GM19239 (cell line): ENCODE measurements at regions not wholly inside any gene's neighbourhood (a gene's known extent, or its start where the extent isn't known, plus 50 kb on each side); places are given as distances from the start of the nearest gene placed in this dataset.

Experiments used
- DNase-seq: peaks from one replicate; pipeline ENCODE4 v3.0.0; 2011; ENCODE audit warnings: low spot score; ENCODE audit not compliant: insufficient read length
- FAIRE-seq: peaks from 2 replicates; lab custom pipeline; 2011; peaks lifted over from hg19 to GRCh38; lab: Jason Lieb, UNC

DNA sequence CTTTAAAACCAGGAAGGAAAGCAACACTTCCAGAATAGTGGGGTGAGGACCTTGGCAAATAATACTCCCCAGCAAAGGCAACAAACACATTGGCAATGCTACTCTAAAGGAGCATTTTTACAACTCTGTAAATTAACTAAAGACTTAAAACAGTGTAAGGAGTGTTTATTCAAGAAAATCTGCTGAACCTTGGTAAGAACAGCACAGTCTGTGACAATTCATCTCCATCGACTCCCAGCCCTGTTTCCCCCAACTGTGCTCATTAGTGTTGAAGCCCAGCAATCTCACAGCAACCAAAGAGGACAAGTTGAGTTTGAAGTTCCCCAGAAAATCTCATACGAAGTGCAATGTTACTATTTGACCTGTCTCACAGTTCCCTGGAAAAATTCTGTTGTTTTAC lies 884.9 kb downstream of the C6orf118 start:
- DNase-seq (no peak), FAIRE-seq (no peak)

GRCh38 chr6:164419099-164419498 lies 890.3 kb downstream of the C6orf118 start:
- no peak for DNase-seq
- FAIRE-seq = no peak

DNA sequence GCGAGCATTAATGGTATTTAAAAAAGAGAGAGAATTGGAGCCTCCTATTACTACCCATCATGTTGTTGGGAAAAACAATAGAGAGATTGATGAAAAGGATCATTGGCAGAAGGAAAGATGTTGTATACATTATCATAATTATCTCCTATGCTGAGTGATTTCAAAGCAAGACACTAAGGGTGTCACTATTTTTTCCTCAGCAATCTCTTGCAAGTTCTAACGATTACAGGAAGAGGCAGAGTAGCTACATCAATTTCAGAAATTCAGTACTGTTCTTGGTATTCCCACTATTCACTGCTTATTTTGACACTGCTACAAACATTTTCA lies 891.2 kb downstream of the C6orf118 start:
- FAIRE-seq (no peak), DNase-seq (no peak)

DNA sequence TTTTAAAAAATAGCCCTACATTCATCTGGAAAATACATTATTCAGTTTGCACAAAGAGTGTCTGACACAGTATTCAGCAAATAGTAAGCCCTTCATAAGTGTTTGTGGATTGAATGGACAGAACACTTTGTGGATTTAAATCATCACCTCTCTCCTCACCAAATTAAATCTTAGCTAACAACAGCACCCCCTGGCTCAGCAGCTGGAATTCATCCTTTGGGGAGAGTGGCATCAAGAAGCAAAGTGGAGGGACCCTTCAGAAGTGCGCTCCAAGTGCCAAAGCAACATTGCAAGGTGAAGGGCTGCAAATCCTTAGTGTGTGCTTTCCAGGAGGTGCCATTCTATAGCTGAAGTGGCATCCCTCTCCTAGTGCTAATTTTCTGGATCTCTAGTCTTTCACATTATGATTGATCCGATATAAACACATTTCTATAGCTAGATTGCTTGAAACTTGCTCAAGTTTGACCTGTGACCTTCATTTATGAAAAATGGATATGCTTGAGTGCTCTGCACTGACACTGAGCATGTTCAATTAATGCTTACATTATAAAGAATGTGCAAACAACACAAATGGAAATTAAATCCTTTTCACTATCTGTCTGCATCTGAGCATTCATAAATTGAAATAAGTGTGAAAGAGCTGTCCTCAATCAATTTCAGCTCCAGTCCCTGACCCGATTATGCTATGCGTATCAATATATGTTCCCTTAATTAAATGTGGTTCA lies 891.7 kb downstream of the C6orf118 start:
- DNase-seq (no peak), FAIRE-seq (no peak)

DNA sequence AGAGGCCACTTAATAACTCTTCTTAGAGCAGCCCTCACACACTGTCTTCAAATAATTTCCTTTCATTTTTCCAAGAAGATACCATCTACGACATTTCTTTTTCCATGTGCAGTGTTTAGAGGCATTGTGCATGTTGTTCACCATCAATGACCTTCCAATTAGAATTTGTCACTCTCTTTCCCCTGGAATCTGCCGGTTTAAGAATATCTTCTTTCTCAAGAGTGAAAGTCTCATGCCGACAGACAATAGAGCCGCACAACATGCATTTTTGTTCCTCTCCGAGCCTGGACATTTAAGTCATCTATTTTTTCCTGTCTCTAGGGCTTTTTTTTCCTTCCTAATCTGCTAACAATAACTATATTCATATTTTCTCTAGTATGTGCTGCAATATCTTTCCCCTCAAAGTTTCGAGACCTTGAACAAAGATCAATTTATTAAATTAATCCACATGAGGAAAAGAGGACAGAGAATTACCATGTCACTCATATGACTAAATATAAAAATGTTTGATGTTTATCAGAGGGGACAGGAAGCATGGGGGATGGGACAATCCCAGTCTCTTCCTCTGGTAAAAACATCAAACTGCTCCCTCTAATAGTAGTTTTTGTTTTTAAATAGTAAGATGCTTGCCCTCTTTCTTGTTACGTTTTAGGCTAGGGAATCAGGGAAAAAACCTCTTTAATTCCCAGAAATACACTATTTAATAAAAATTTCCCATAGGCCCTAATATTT lies 893.4 kb downstream of the C6orf118 start:
- FAIRE-seq = no peak

DNA sequence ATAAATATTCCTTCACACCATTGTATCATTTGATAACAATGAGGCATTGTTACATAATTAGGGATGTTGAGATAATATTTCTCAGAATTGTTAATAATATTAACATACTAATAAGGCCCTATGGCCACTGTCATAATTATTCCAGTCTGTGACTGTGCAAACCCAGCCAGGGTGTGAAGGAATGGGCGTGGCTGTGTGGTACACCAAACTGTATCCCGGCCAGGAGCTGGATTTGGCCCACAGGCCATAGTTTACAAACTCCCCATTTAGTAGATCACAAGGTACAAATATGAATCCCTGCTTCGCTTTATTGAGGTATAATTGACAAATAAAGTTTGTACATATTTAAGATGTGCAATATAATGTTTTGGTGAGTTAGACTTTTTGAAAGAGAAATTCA lies 894.7 kb downstream of the C6orf118 start:
- DNase-seq (no peak), FAIRE-seq (no peak)

More for the DNA sequence above, 893.4 kb downstream of the C6orf118 start:
- no peak for DNase-seq

DNA sequence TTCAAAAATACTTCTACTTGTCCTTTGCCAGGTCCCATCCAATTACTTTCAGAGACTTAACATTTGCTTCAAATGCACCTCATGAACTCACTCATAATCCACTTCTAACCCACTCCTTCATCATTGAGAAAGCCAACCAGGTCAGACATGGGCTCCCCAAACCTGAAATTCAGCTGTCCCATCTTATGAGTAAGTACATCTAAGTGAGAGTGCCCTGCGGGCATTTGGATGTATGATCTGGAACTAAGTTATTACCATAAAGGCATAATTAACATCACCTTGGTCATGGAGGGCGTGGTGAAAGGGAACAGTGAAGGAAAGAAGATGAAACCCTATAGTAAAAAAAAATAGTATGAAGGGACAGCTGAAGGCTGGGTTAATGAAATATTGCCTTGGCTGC lies 896.8 kb downstream of the C6orf118 start:
- FAIRE-seq = no peak
- no peak for DNase-seq

DNA sequence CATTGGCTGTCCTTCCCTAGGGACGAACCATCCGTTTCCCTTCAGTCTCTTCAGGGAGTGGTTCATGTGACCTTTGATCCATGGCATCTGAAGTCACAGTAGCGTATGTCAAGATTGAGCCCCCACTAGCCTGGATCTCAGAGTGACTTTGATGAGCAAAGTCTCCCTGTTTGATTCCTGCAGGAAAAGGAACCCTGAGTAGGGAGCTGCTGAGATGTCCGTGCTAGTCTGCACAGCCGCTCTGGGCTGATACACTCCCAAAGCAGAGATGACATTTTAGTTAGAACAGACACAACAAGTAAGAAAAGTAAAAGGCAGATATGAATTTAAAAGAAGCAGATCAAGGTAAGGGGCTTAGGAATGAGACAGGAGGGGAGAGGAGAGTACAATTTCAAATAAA lies 899.4 kb downstream of the C6orf118 start:
- DNase-seq = no peak
- FAIRE-seq = no peak

GRCh38 chr6:164409309-164410009 lies 899.9 kb downstream of the C6orf118 start:
- FAIRE-seq (no peak), DNase-seq (no peak)

DNA sequence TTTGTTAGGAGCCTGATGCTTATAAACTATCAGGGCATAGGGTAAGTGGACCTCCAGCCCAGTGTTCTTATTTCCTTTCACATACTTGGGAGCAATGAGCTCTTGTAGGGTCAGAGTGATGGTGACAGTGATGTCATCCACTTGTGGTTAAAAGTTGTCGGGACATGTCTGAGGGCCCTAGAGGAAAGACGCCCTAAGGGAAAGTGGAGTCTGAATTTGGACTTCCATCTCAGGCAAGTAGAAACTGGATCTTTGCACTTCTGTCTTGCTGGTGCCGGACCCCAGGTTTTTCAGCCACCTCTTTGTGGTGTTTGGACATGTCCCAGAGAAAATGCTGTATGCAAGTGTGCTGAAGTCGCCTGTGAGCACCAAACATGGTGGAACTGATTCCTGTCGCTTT lies 900.5 kb downstream of the C6orf118 start:
- FAIRE-seq = no peak

DNA sequence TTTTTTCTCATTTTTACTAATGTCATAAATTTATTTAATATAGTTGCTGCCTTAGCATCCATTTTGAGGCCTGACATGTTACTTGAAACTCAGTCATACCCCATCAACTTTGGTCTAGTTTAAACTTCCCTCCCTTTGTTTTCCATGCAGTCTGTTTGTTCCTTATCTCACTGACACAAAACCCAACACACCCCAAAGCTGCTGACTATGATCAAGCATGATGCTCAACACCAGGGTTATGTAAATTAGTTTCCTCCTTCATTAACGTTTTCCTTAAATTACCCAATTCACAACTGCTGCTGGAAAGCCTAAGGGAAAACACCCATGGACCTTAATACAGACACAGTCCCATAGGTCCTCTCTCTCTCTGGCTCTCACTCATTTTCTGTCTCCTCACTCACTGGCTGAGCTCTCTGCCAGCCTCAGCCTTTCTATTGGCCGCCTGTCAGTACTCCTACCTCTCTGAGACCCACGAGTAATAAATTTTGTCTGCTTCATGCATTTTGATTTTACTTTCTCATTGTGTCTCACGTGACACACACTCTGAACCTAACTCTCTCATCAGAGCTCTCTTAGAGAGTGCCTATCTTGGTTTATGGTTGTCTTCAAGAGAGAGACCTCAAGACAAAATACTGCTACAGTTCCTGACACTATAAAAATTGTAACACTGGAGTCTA lies 904.5 kb downstream of the C6orf118 start:
- FAIRE-seq (no peak), DNase-seq (no peak)

More for the DNA sequence above, 900.5 kb downstream of the C6orf118 start:
- no peak for DNase-seq

GRCh38 chr6:164401871-164402270 lies 907.5 kb downstream of the C6orf118 start:
- DNase-seq (no peak), FAIRE-seq (no peak)

GRCh38 chr6:164398647-164399046 lies 910.8 kb downstream of the C6orf118 start:
- DNase-seq (no peak), FAIRE-seq (no peak)

- no peak for DNase-seq
- FAIRE-seq = no peak
These were observed 913.0 kb downstream of the C6orf118 start for GRCh38 chr6:164396071-164397047.

DNA sequence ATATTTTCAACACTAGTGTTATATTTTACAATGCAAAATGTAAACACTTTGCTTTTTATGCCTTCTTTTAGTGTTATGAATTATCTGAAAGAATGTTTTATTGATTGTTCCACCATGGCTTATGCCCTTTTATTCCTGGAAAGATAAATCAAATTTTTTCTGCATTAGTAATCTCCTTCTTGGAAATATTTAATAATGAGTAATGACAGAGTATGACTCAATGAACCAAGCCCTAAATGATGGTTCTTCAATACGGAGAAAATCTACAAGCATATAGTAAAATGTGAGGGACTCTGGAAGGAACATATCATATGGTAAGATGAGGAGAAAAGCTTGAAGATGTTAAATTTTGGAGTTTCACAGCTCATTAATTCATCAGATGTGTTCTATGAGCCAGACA lies 929.6 kb downstream of the C6orf118 start:
- DNase-seq (no peak), FAIRE-seq (no peak)

GRCh38 chr6:164378330-164378729 lies 931.1 kb downstream of the C6orf118 start:
- FAIRE-seq (no peak), DNase-seq (no peak)

DNA sequence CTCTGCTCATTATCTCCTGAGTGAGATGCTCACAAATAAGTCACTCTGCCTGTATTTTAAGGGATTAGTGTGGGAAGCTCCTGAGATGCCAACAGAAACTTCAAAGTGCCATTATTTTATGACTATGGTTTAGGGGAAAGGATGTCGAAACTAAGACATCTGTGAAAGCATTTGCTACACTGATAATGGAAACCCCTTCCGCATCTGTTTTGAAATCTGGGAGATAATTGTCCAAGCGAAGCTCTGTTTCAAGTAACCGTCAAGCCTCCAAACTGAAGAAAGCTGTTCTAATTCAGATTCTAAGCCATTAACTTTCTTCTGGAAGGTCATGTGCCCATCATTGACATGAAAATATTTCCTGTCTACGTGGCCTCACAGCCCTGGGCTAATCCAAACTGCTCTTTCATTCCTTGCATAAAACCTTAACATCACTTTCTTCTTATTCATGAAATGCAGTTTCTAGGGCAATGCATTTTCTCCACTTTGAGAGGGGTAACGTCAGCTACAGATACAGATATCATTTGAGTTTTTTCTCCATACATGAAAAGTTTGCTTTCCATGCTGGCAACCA lies 932.0 kb downstream of the C6orf118 start:
- FAIRE-seq = no peak

DNA sequence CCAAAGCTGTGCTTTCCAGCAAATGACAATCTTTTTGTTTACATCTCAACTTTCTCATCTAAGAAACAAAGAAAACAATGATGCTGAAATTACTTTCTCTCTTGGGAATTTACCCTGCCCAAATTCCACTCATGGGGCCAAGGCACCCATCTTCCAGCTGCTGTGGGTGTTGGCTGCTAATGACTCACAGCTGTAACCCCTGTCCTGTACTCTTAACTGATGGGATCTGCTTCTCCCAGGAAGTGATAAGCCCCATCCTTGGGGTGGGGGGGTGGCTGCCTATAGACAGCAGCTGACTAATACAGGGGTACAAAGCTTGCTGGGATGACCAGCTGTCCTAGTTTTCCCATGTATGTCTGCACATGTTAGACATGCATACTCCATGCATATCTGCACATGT lies 938.6 kb downstream of the C6orf118 start:
- FAIRE-seq (no peak), DNase-seq (no peak)

More for the DNA sequence above, 932.0 kb downstream of the C6orf118 start:
- no peak for DNase-seq

GRCh38 chr6:164359441-164359840 lies 944.9 kb downstream of the QKI start:
- FAIRE-seq (no peak), DNase-seq (no peak)
